ENCODE measurements at regions not wholly inside any gene's neighbourhood (a gene's known extent, or its start where the extent isn't known, plus 50 kb on each side); places are given as distances from the start of the nearest gene placed in this dataset.
A peak's percentile ranks its signal among the peaks of the same experiment; 100 is the strongest.

GRCh38 chr5:45035991-45036390 lies 227.2 kb downstream of the MRPS30 start:
- no peaks in the 10 kb centered on the region for H3K36me3 ChIP-seq (replicated peaks; ENCODE audit: insufficient read depth, low read length)
- H3K9ac ChIP-seq (ENCODE audit: low read length) = no peak overlapping the region
- H3K27me3 ChIP-seq (replicated peaks; ENCODE audit: insufficient read depth, low read length) = no peaks in the 10 kb centered on the region
- H3K9me2 ChIP-seq (replicated peaks; ENCODE audit: insufficient read depth, low read length) = no peaks in the 10 kb centered on the region
- H3F3A ChIP-seq (ENCODE audit: insufficient read depth, low read length) = no peaks in the 10 kb centered on the region
- no peak for DNase-seq
- no peak overlapping the region for H3K27ac ChIP-seq (ENCODE audit: low read length)
- no peak overlapping the region for H2AFZ ChIP-seq (ENCODE audit: low read length)
- TF ChIP-seq, protein P1, sequence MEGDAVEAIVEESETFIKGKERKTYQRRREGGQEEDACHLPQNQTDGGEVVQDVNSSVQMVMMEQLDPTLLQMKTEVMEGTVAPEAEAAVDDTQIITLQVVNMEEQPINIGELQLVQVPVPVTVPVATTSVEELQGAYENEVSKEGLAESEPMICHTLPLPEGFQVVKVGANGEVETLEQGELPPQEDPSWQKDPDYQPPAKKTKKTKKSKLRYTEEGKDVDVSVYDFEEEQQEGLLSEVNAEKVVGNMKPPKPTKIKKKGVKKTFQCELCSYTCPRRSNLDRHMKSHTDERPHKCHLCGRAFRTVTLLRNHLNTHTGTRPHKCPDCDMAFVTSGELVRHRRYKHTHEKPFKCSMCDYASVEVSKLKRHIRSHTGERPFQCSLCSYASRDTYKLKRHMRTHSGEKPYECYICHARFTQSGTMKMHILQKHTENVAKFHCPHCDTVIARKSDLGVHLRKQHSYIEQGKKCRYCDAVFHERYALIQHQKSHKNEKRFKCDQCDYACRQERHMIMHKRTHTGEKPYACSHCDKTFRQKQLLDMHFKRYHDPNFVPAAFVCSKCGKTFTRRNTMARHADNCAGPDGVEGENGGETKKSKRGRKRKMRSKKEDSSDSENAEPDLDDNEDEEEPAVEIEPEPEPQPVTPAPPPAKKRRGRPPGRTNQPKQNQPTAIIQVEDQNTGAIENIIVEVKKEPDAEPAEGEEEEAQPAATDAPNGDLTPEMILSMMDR (IDR thresholded peaks at IDR 0.05; ENCODE audit: low read length) = no peak
- no peak for TF ChIP-seq EZH2 (optimal IDR thresholded peaks at IDR 0.05; ENCODE audit: low read depth, low read length)
- no peak for TF ChIP-seq EZH2phosphoT487 (IDR thresholded peaks at IDR 0.05; ENCODE audit: low read length)
- no peak overlapping the region for H3K4me3 ChIP-seq (ENCODE audit: low read length)
- H4K20me1 ChIP-seq (ENCODE audit: insufficient read depth, low read length) = no peaks in the 10 kb centered on the region
- no peaks in the 10 kb centered on the region for H3K9me3 ChIP-seq (replicated peaks; ENCODE audit: insufficient read depth, low read length)
- no peaks in the 10 kb centered on the region for H3K79me2 ChIP-seq (ENCODE audit: low read length)
- H3K4me2 ChIP-seq (ENCODE audit: low read depth, low read length) = no peak overlapping the region
- no peaks in the 10 kb centered on the region for H3K4me1 ChIP-seq (ENCODE audit: low read length)

GRCh38 chr5:45037927-45038326 lies 229.2 kb downstream of the MRPS30 start:
- H2AFZ ChIP-seq (ENCODE audit: low read length) = no peak overlapping the region

GRCh38 chr5:45038366-45038987 lies 229.7 kb downstream of the MRPS30 start:
- DNase-seq = peak; percentile 54

More at GRCh38 chr5:45037927-45038326, 229.2 kb downstream of the MRPS30 start:
- DNase-seq = no peak
- Histone ChIP-seq H3K4me2 (ENCODE audit: low read depth, low read length) (0 out of 2 replicates have a peak overlapping the region, but pooled peaks have one; percentile 3), H3F3A (ENCODE audit: insufficient read depth, low read length) (no peaks in the 10 kb centered on the region), H4K20me1 (ENCODE audit: insufficient read depth, low read length) (no peaks in the 10 kb centered on the region), H3K4me3 (ENCODE audit: low read length) (no peak overlapping the region), H3K27me3 (replicated peaks; ENCODE audit: insufficient read depth, low read length) (no peaks in the 10 kb centered on the region), H3K9me3 (replicated peaks; ENCODE audit: insufficient read depth, low read length) (no peaks in the 10 kb centered on the region), H3K9me2 (replicated peaks; ENCODE audit: insufficient read depth, low read length) (no peaks in the 10 kb centered on the region), H3K36me3 (replicated peaks; ENCODE audit: insufficient read depth, low read length) (no peaks in the 10 kb centered on the region), H3K79me2 (ENCODE audit: low read length) (no peaks in the 10 kb centered on the region), H3K27ac (ENCODE audit: low read length) (no peak overlapping the region), H3K4me1 (ENCODE audit: low read length) (no peaks in the 10 kb centered on the region), H3K9ac (ENCODE audit: low read length) (no peak overlapping the region)
- TF ChIP-seq, protein P1 (IDR thresholded peaks at IDR 0.05; ENCODE audit: low read length) = no peak
- no peak for TF ChIP-seq EZH2phosphoT487 (IDR thresholded peaks at IDR 0.05; ENCODE audit: low read length)
- no peak for TF ChIP-seq EZH2 (optimal IDR thresholded peaks at IDR 0.05; ENCODE audit: low read depth, low read length)

More at GRCh38 chr5:45038366-45038987, 229.7 kb downstream of the MRPS30 start:
- no peaks in the 10 kb centered on the region for H3K9me2 ChIP-seq (replicated peaks; ENCODE audit: insufficient read depth, low read length)
- no peak overlapping the region for H3K27ac ChIP-seq (ENCODE audit: low read length)
- H3K36me3 ChIP-seq (replicated peaks; ENCODE audit: insufficient read depth, low read length) = no peaks in the 10 kb centered on the region
- no peaks in the 10 kb centered on the region for H3F3A ChIP-seq (ENCODE audit: insufficient read depth, low read length)
- no peaks in the 10 kb centered on the region for H4K20me1 ChIP-seq (ENCODE audit: insufficient read depth, low read length)
- H3K4me1 ChIP-seq (ENCODE audit: low read length) = no peaks in the 10 kb centered on the region
- no peak overlapping the region for H3K4me2 ChIP-seq (ENCODE audit: low read depth, low read length)
- H3K27me3 ChIP-seq (replicated peaks; ENCODE audit: insufficient read depth, low read length) = no peaks in the 10 kb centered on the region
- no peak overlapping the region for H3K9ac ChIP-seq (ENCODE audit: low read length)
- H3K9me3 ChIP-seq (replicated peaks; ENCODE audit: insufficient read depth, low read length) = no peaks in the 10 kb centered on the region
- H2AFZ ChIP-seq (ENCODE audit: low read length) = 0 out of 2 replicates have a peak overlapping the region, but pooled peaks have one; percentile 12
- no peaks in the 10 kb centered on the region for H3K79me2 ChIP-seq (ENCODE audit: low read length)
- H3K4me3 ChIP-seq (ENCODE audit: low read length) = no peak overlapping the region
- TF ChIP-seq EZH2 (optimal IDR thresholded peaks at IDR 0.05; ENCODE audit: low read depth, low read length) = no peak
- TF ChIP-seq, protein P1 (IDR thresholded peaks at IDR 0.05; ENCODE audit: low read length) = peak; percentile 71

Data from MM.1S (cell line).